HepG2 (cell line): ENCODE measurements at regions not wholly inside any gene's neighbourhood (a gene's known extent, or its start where the extent isn't known, plus 50 kb on each side); places are given as distances from the start of the nearest gene placed in this dataset.

Experiments
- TAF1 ChIP-seq: sonication (generic); formaldehyde crosslinking; IDR thresholded peaks from 2 replicates; pipeline ENCODE4 v1.4.0; 2020; ENCODE audit warnings: missing genetic modification reagents
- ZNF274 ChIP-seq: sonication (generic); formaldehyde crosslinking; IDR thresholded peaks from 2 replicates; pipeline ENCODE4 v1.5.1; 2020; ENCODE audit warnings: mild to moderate bottlenecking, missing genetic modification reagents
- TF ChIP-seq, protein P1 (sequence below): sonication (generic); formaldehyde crosslinking; IDR thresholded peaks from 2 replicates; pipeline ENCODE4 v1.9.0; 2021; ENCODE audit warnings: missing genetic modification reagents, borderline replicate concordance

- TF ChIP-seq TAF1 (CRISPR knock-in tag) (no peak), ZNF274 (no peak)
- TF ChIP-seq, protein P1, sequence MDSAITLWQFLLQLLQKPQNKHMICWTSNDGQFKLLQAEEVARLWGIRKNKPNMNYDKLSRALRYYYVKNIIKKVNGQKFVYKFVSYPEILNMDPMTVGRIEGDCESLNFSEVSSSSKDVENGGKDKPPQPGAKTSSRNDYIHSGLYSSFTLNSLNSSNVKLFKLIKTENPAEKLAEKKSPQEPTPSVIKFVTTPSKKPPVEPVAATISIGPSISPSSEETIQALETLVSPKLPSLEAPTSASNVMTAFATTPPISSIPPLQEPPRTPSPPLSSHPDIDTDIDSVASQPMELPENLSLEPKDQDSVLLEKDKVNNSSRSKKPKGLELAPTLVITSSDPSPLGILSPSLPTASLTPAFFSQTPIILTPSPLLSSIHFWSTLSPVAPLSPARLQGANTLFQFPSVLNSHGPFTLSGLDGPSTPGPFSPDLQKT: no peak
Measured at GRCh38 chr5:138650196-138650595, 75.0 kb upstream of the HSPA9 start.
